Omental fat pad (tissue), 3 donors: ENCODE measurements at regions not wholly inside any gene's neighbourhood (a gene's known extent, or its start where the extent isn't known, plus 50 kb on each side); places are given as distances from the start of the nearest gene placed in this dataset.
"Not testable (repeated sequence)": the region's sequence is repeated elsewhere in the genome, so short reads cannot be mapped to it uniquely, and the experiment has no call there.

Source experiments
- ATAC-seq: fragments of 150-250 bp; one replicate; pipeline ENCODE4 v1.9.1; 2016; ENCODE audit warnings: mild to moderate bottlenecking, moderate library complexity; ENCODE audit not compliant: low FRiP score
- DNase-seq: peaks from one replicate; pipeline ENCODE4 v3.0.0-alpha.2; 2019; ENCODE audit warnings: low spot score
- TF ChIP-seq, protein P1 (sequence below), 3 donors: fragments of 450-650 bp; IDR thresholded peaks; one replicate each; pipeline ENCODE4 v1.5.1; 2016 to 2017; ENCODE audit warnings: antibody characterized with exemption in 3 of 3, mild to moderate bottlenecking in 3 of 3, moderate library complexity in 2 of 3

DNA sequence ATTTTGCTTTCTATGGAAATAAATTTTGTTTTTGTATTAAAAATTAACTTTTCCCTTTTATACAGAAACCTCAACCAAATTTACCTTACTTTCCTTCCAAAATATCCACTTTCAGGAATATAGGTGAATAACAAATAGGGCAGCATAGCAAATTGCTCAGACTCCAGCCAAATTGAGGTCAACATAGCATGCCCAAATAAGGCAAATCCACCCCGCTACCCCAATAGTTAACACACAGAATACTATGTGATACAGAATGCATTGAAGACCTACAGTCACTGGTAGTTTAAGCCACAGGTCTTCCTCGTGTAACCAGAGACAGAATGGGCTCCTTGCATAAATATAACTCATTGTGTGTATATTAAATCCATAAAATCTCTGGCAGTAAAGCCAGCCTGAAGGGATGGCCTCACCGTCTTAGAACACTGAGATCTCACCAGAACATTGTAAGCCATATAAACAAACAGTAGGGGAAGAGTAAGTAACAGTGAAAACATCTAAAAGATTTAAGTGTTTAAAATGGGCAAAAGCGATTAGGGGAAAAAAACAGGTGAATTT, 72.2 kb downstream of the PMAIP1 start:
- TF ChIP-seq, protein P1, sequence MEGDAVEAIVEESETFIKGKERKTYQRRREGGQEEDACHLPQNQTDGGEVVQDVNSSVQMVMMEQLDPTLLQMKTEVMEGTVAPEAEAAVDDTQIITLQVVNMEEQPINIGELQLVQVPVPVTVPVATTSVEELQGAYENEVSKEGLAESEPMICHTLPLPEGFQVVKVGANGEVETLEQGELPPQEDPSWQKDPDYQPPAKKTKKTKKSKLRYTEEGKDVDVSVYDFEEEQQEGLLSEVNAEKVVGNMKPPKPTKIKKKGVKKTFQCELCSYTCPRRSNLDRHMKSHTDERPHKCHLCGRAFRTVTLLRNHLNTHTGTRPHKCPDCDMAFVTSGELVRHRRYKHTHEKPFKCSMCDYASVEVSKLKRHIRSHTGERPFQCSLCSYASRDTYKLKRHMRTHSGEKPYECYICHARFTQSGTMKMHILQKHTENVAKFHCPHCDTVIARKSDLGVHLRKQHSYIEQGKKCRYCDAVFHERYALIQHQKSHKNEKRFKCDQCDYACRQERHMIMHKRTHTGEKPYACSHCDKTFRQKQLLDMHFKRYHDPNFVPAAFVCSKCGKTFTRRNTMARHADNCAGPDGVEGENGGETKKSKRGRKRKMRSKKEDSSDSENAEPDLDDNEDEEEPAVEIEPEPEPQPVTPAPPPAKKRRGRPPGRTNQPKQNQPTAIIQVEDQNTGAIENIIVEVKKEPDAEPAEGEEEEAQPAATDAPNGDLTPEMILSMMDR (IDR thresholded peaks at IDR 0.05): no peak
- ATAC-seq (no peak), DNase-seq (no peak)

DNA sequence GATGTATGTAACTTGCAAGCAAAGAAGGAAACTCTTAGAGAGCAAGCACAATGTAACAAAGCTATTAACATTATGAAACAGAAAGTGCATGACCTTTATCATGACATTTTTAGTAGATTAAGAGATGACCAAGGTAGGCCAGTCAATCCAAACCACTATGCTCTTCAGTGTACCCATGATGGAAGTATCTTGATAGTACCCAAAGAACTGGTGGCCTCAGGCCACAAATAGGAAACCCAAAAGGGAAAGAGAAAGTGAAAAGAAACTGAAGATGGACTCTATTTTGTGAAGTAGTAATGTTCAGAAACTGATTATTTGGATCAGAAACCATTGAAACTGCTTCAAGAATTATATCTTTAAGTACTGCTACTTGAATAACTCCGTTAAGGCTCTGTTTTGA, 71.3 kb downstream of the PMAIP1 start:
- not testable (repeated sequence) for ATAC-seq, DNase-seq

DNA sequence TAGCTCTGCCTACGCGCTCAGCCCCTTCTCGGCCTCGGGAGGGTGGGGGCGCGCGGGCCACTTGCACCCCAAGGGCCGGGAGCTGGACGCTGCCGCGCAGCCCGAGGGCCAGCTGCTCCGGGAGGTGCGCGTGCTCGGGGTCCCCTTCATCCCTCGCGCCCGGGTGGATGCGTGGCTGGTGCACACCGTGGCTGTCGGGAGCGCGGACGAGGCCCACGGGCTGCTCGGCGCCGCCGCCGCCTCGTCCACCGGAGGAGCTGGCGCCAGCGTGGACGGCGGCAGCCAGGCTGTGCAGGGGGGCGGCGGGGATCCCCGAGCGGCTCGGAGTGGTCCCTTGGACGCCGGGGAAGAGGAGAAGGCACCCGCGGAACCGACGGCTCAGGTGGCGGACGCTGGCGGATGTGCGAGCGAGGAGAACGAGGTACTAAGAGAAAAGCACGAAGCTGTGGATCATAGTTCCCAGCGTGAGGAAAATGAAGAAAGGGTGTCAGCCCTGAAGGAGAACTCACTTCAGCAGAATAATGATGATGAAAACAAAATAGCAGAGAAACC, 69.8 kb downstream of the PMAIP1 start:
- not testable (repeated sequence) for DNase-seq, ATAC-seq

DNA sequence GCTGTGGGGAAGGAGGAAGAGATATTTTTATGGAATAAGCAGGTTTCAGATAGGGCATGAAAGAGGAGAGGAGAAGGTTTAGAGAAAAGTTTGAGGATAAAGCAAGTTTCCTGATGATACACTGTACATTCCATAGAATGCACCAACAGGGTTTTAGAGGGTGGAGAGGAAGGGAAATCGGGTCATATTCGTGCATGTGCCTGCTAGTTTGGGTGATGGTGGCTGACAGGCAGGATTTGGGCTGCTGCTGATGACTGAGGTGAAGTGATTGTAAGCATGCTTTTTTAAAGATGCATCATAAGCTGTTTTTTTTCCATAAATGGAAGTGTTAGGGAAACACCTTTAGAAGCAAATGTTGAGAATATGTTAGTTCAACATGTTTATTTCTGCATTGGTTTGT, 68.8 kb downstream of the PMAIP1 start:
- TF ChIP-seq, protein P1 (IDR thresholded peaks at IDR 0.05): no peak
- DNase-seq (no peak), ATAC-seq (no peak)

DNA sequence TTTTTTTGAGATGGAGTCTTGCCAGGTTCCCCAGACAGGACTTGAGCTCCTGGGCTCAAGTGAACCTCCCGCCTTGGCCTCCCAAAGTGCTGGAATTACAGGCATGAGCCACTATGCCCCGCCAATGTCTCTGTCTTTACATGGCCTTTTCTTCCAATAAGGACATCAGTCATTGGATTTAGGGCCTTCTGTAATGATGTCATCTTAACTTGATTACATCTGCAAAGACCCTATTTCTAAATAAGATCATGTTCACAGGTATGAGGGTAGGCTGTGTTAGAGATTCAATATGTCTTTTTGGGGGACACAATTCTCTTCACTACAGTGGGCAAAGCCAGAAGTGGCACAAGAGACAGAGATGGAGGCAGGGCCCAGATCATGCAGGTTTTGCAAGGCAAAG, 68.1 kb downstream of the PMAIP1 start:
- DNase-seq (no peak), ATAC-seq (no peak)
- TF ChIP-seq, protein P1 (IDR thresholded peaks at IDR 0.05): no peak

DNA sequence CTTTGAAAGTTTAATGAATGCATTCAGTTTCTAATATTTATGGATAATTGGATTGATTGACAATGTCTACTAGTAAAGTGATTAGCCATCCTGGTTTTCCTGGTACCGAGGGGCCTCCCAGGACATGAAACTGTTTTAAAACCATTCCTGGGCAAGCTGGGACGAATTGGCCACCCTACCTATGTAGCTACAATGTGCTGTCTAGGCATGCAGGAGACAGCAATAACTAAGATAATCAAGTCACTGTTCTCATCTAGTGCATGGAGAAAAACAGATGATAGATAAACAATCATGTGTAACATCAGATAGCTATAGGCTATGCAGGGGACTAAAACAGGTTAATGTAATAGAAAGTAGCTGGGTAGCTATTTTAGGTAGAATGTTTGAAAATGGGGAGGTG, 67.1 kb downstream of the PMAIP1 start:
- no peak for ATAC-seq
- TF ChIP-seq, protein P1 (IDR thresholded peaks at IDR 0.05): no peak

DNA sequence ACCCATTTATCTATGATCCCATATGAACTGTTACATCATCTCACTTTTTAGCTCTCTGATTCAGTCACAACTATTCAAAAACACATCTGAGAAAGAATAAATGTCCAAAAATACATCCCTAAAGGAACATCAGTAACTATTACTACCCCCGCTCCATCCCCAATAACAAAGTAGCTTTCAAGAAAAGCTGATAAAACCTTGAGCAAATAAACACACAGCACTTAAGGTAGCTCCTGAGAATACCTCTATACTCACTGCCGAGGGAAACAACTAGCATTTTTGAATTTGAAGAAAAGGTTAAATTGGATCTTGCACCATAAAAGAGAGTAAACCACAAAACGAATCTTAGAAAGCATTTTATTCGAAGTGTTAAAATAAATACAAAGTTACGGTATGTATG, 63.4 kb downstream of the PMAIP1 start:
- DNase-seq: no peak
- no peak for ATAC-seq

More for the DNA sequence above, 67.1 kb downstream of the PMAIP1 start:
- no peak for DNase-seq

DNA sequence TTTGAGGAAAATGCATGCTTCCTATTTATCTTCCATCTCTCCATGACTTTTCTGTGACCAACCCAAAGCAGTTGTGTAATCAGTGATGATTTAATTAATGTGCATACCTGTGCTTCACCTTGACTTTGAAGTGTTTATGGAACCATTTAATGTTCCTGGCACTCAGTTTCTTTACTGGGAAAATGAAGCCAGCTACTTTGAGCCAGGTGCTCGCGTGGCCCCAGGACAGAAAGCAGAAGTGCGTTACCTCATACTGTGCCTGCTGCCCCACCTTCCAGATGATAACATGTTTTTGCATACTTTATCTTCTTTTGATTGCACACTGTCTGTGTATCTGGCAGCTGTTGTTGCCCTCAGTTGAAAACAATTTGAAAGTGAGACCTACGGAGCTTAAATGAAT, 61.3 kb downstream of the PMAIP1 start:
- TF ChIP-seq, protein P1 (IDR thresholded peaks at IDR 0.05): no peak
- ATAC-seq (no peak), DNase-seq (no peak)

More for the DNA sequence above, 63.4 kb downstream of the PMAIP1 start:
- TF ChIP-seq, protein P1 (IDR thresholded peaks at IDR 0.05): no peak
